GM12878 (cell line): ENCODE measurements at regions not wholly inside any gene's neighbourhood (a gene's known extent, or its start where the extent isn't known, plus 50 kb on each side); places are given as distances from the start of the nearest gene placed in this dataset.

Experiments
- ATAC-seq: fragments of 200-7000 bp; cut with Tn5 transposase; 3 replicates; pipeline ENCODE4 v1.9.1; 2020; ENCODE audit warnings: mild to moderate bottlenecking, moderate library complexity
- BruUV-seq: library from RNA; stranded (reverse); fragments of 400-500 nt; replicated peaks from 2 replicates; lab custom pipeline; 2021; lab: Mats Ljungman, UMichigan
- CTCF ChIA-PET: fragments of 300-600 bp; sonication (Branson Sonifier 250); formaldehyde crosslinking; extraction: SDS; loops from one replicate; lab custom pipeline; 2021; ENCODE audit warnings: inconsistent platforms; lab: Yijun Ruan, JAX
- POLR2A ChIA-PET: fragments of 350-600 bp; formaldehyde crosslinking; extraction: SDS; loops from one replicate; lab custom pipeline; 2021; ENCODE audit warnings: inconsistent platforms; lab: Charles Lee
- RAD21 ChIA-PET: fragments of 300-600 bp; sonication (Branson Sonifier 250); formaldehyde crosslinking; loops from one replicate; lab custom pipeline; 2023; ENCODE audit warnings: antibody characterized with exemption; ENCODE audit not compliant: unreplicated experiment; lab: Charles Lee
- SMC1A ChIA-PET: fragments of 300-600 bp; sonication (Branson Sonifier 250); formaldehyde crosslinking; loops from one replicate; lab custom pipeline; 2023; ENCODE audit not compliant: unreplicated experiment, uncharacterized antibody; lab: Charles Lee
- DNase-seq: peaks from one replicate; pipeline ENCODE4 v3.0.0-alpha.2; 2011; ENCODE audit warnings: low read depth, low spot score
- FAIRE-seq: peaks from 3 replicates; lab custom pipeline; 2011; peaks lifted over from hg19 to GRCh38; lab: Jason Lieb, UNC
- H2AFZ ChIP-seq: 2 replicates; pipeline ENCODE4 v1.6.0; 2011; ENCODE audit warnings: low read depth, low read length, control low read depth; ENCODE audit not compliant: control insufficient read depth
- H3K27ac ChIP-seq: 2 replicates; pipeline ENCODE4 v1.5.1; 2011; ENCODE audit warnings: control low read depth; ENCODE audit not compliant: control insufficient read depth, insufficient read depth
- H3K27me3 ChIP-seq, 2 experiments: replicated peaks in 1 of 2; 2 replicates each; pipeline versions ENCODE4 v1.6.0 to v1.6.1; 2011; ENCODE audit warnings: low read length in 1 of 2; ENCODE audit not compliant: control insufficient read depth in 2 of 2, insufficient read depth in 2 of 2
- H3K36me3 ChIP-seq, 2 experiments: 2 replicates each; pipeline ENCODE4 v1.5.1; 2011; ENCODE audit warnings: low read length in 1 of 2; ENCODE audit not compliant: control insufficient read depth in 2 of 2, insufficient read depth in 2 of 2
- H3K4me1 ChIP-seq: 2 replicates; pipeline ENCODE4 v1.6.1; 2011; ENCODE audit warnings: mild to moderate bottlenecking, low read length, moderate library complexity, mixed read lengths; ENCODE audit not compliant: control insufficient read depth, insufficient read depth
- H3K4me2 ChIP-seq: 2 replicates; pipeline ENCODE4 v1.6.0; 2011; ENCODE audit warnings: control low read depth; ENCODE audit not compliant: control insufficient read depth, insufficient read depth
- H3K4me3 ChIP-seq: fragments of 200-600 bp; sonication (generic); 2 replicates; pipeline ENCODE4 v1.5.1; 2016
- H3K79me2 ChIP-seq: 2 replicates; pipeline ENCODE4 v1.6.0; 2011; ENCODE audit warnings: low read length; ENCODE audit not compliant: control insufficient read depth, insufficient read depth
- H3K9ac ChIP-seq: 2 replicates; pipeline ENCODE4 v1.8.0; 2011; ENCODE audit warnings: low read length, control low read depth, mixed read lengths; ENCODE audit not compliant: control insufficient read depth, insufficient read depth
- H3K9me3 ChIP-seq: replicated peaks from 3 replicates; pipeline ENCODE4 v1.5.1; 2011; ENCODE audit warnings: mild to moderate bottlenecking, low read length; ENCODE audit not compliant: control insufficient read depth, insufficient read depth
- H4K20me1 ChIP-seq: 2 replicates; pipeline ENCODE4 v1.6.0; 2011; ENCODE audit not compliant: control insufficient read depth, insufficient read depth
- ASH2L ChIP-seq: fragments of 300-600, 200-600 bp; sonication (generic); IDR thresholded peaks from 2 replicates; pipeline ENCODE4 v1.6.1; 2017; ENCODE audit warnings: low read depth, mild to moderate bottlenecking, borderline replicate concordance
- ATF2 ChIP-seq: IDR thresholded peaks from 2 replicates; pipeline ENCODE4 v1.6.1; 2012; ENCODE audit warnings: low read length, inconsistent platforms
- BCLAF1 ChIP-seq: fragments of 450-650 bp; IDR thresholded peaks from 2 replicates; pipeline ENCODE4 v1.6.1; 2017; ENCODE audit warnings: antibody characterized with exemption, mild to moderate bottlenecking, moderate library complexity
- GABPA ChIP-seq: IDR thresholded peaks from 2 replicates; pipeline ENCODE4 v1.6.1; 2014; ENCODE audit warnings: antibody characterized with exemption, low read depth, mild to moderate bottlenecking, inconsistent platforms
- HDGF ChIP-seq: fragments of 450-650 bp; IDR thresholded peaks from 2 replicates; pipeline ENCODE4 v1.6.1; 2016; ENCODE audit warnings: antibody characterized with exemption
- IRF5 ChIP-seq: fragments of 450-650 bp; IDR thresholded peaks from 2 replicates; pipeline ENCODE4 v1.6.1; 2017; ENCODE audit warnings: borderline replicate concordance
- NR2C2 ChIP-seq: IDR thresholded peaks from 2 replicates; pipeline ENCODE4 v1.6.1; 2011; ENCODE audit warnings: borderline replicate concordance, low read depth; ENCODE audit not compliant: control insufficient read depth, insufficient read length
- SIX5 ChIP-seq: IDR thresholded peaks from 2 replicates; pipeline ENCODE4 v1.6.1; 2011; ENCODE audit warnings: mild to moderate bottlenecking, low read depth, low read length, moderate library complexity; ENCODE audit not compliant: severe bottlenecking
- TAF1 ChIP-seq: IDR thresholded peaks from 2 replicates; pipeline ENCODE4 v1.6.1; 2011; ENCODE audit warnings: mild to moderate bottlenecking, low read depth, low read length, borderline replicate concordance
- USF1 ChIP-seq: IDR thresholded peaks from 2 replicates; pipeline ENCODE4 v1.6.1; 2011; ENCODE audit warnings: borderline replicate concordance, low read depth, mild to moderate bottlenecking, moderate library complexity, mixed read lengths, low read length; ENCODE audit not compliant: insufficient read depth; ENCODE audit errors: extremely low read length
- WGBS: methylation state at CpG from one replicate; pipeline ENCODE4 v1.1.6; 2016; ENCODE audit warnings: low lambda C conversion rate; ENCODE audit not compliant: insufficient replicate concordance, insufficient coverage; ENCODE audit errors: missing lambda C conversion rate; 5-methylcytosine and 5-hydroxymethylcytosine counted together
- in situ Hi-C: fragments of 300-500 bp; cut with MboI; formaldehyde crosslinking; loops from 9 replicates; pipeline ENCODE4 v1.14.3; 2018; ENCODE audit warnings: mixed read lengths
- intact Hi-C: fragments of 100-400 bp; cut with micrococcal nuclease; formaldehyde crosslinking; loops from one replicate; pipeline ENCODE4 v1.14.2; 2022; ENCODE audit not compliant: unreplicated experiment

GRCh38 chr2:38214209-38214717, 138.3 kb upstream of the CYP1B1 start:
- H3K79me2 ChIP-seq, result no peaks in the 10 kb centered on the region
- 69% methylated on average over 5 of the region's 5 CpGs for WGBS
- H2AFZ ChIP-seq, result no peak overlapping the region
- no peak overlapping the region for H3K27ac ChIP-seq
- intact Hi-C loops, result no loop called here
- no peaks in the 10 kb centered on the region; the same call in 1 of the 3 replicates for H3K9me3 ChIP-seq
- SMC1A ChIA-PET, result no interaction called here
- no peak overlapping the region for H3K4me2 ChIP-seq
- no peak overlapping the region for H3K4me3 ChIP-seq
- H3K36me3 ChIP-seq, result no peaks in the 10 kb centered on the region
- FAIRE-seq, result no peak
- TF ChIP-seq SIX5 (no peak), NR2C2 (no peak), BCLAF1 (no peak), TAF1 (no peak), HDGF (no peak), USF1 (no peak), ATF2 (no peak), IRF5 (no peak), ASH2L (no peak), GABPA (no peak)
- no peaks in the 10 kb centered on the region for H4K20me1 ChIP-seq
- no peak for DNase-seq
- BruUV-seq, result no TSS peak
- H3K9ac ChIP-seq, result no peak overlapping the region
- POLR2A ChIA-PET, result no interaction called here
- no peaks in the 10 kb centered on the region for H3K27me3 ChIP-seq
- ATAC-seq, result no peak
- RAD21 ChIA-PET, result no interaction called here
- in situ Hi-C loops, result no loop called here
- H3K4me1 ChIP-seq, result no peaks in the 10 kb centered on the region
- CTCF ChIA-PET, result no interaction called here
